ENCODE measurements at regions not wholly inside any gene's neighbourhood (a gene's known extent, or its start where the extent isn't known, plus 50 kb on each side); places are given as distances from the start of the nearest gene placed in this dataset.

GRCh38 chr7:18128846-18129245, 101.2 kb upstream of the PRPS1L1 start:
- Histone ChIP-seq H2BK120ac (ENCODE audit: low read depth, low read length) (no peak overlapping the region), H4K5ac (ENCODE audit: low read depth, low read length) (no peak overlapping the region), H2AK9ac (replicated peaks; ENCODE audit: low read depth, low read length, poor library complexity) (no peak overlapping the region), H3K36me3 (ENCODE audit: control insufficient read depth, insufficient read depth, low read length) (no peaks in the 10 kb centered on the region), H3K56ac (ENCODE audit: extremely low read depth, insufficient read depth, low read length) (no peak overlapping the region), H3K14ac (replicated peaks; ENCODE audit: low read depth, low read length) (no peak overlapping the region), H2BK20ac (ENCODE audit: low read depth, low read length) (no peak overlapping the region), H2BK5ac (ENCODE audit: low read depth, low read length, poor library complexity, severe bottlenecking) (no peak overlapping the region), H3K79me1 (ENCODE audit: low read depth in 1 of 2, low read length in 2 of 2) (no peaks in the 10 kb centered on the region), H3K9ac (ENCODE audit: low read depth, low read length) (no peak overlapping the region), H4K20me1 (ENCODE audit: insufficient read depth, low read length) (no peaks in the 10 kb centered on the region), H3K9me1 (ENCODE audit: insufficient read depth, low read length) (no peaks in the 10 kb centered on the region), H2BK15ac (ENCODE audit: low read depth, low read length) (no peak overlapping the region), H3K18ac (ENCODE audit: low read depth, low read length) (no peak overlapping the region), H3K27ac (ENCODE audit: insufficient read depth, low read length) (no peak overlapping the region), H3K9me3 (ENCODE audit: control insufficient read depth, insufficient read depth, low read length) (no peaks in the 10 kb centered on the region), H3K4me3 (ENCODE audit: insufficient read depth, low read depth, low read length) (no peak overlapping the region), H4K91ac (ENCODE audit: insufficient read depth, low read depth, low read length) (no peak overlapping the region), H3K27me3 (ENCODE audit: control insufficient read depth, insufficient read depth, low read length) (peaks cover 2% of the 10 kb centered on the region), H3K4me1 (ENCODE audit: control insufficient read depth, insufficient read depth, low read length) (no peaks in the 10 kb centered on the region), H3K4me2 (ENCODE audit: low read depth, low read length) (no peak overlapping the region), H2AK5ac (ENCODE audit: low read depth, low read length) (no peak overlapping the region), H4K8ac (ENCODE audit: low read depth in 2 of 2, low read length in 2 of 2) (no peak overlapping the region), H3K4ac (ENCODE audit: low read depth, low read length) (no peak overlapping the region), H2AFZ (replicated peaks; ENCODE audit: low read length, poor library complexity) (no peak overlapping the region), H3K23ac (ENCODE audit: low read depth, low read length) (no peak overlapping the region)
- ATAC-seq (ENCODE audit: low read depth): no peak
- ChIA-PET CTCF (no interaction called here), POLR2A (ENCODE audit: unreplicated experiment) (no interaction called here)
- WGBS, 2 experiments (ENCODE audit: extremely low coverage in 2 of 2, insufficient read length in 1 of 2): no CpG with 5 or more reads among the region's 3 CpGs
- intact Hi-C loops (cut with micrococcal nuclease): no loop called here
- no TSS peak for BruUV-seq (replicated peaks)
- dilution Hi-C loops (cut with HindIII; ENCODE audit: low sequenced_read_pairs, unreplicated experiment): no loop called here
- no peak for DNase-seq
- in situ Hi-C loops (cut with MboI; ENCODE audit: low sequenced_read_pairs): no loop called here
- TF ChIP-seq MXI1 (IDR thresholded peaks at IDR 0.05; ENCODE audit: borderline replicate concordance, low read depth, low read length): no peak
- TF ChIP-seq MAFK (IDR thresholded peaks at IDR 0.05; ENCODE audit: low read depth, low read length): no peak
- no peak for TF ChIP-seq RFX5 (IDR thresholded peaks at IDR 0.05; ENCODE audit: low read depth, low read length)
- TF ChIP-seq FOS (IDR thresholded peaks at IDR 0.05; ENCODE audit: low read depth, low read length): no peak
- TF ChIP-seq NFE2L2 (IDR thresholded peaks at IDR 0.05; ENCODE audit: low read depth, low read length): no peak
- TF ChIP-seq, protein P1, sequence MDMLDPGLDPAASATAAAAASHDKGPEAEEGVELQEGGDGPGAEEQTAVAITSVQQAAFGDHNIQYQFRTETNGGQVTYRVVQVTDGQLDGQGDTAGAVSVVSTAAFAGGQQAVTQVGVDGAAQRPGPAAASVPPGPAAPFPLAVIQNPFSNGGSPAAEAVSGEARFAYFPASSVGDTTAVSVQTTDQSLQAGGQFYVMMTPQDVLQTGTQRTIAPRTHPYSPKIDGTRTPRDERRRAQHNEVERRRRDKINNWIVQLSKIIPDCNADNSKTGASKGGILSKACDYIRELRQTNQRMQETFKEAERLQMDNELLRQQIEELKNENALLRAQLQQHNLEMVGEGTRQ (IDR thresholded peaks at IDR 0.05; ENCODE audit: low read depth, low read length): no peak
- TF ChIP-seq MAZ (IDR thresholded peaks at IDR 0.05; ENCODE audit: borderline replicate concordance, low read depth, low read length): no peak
- TF ChIP-seq, protein P2, sequence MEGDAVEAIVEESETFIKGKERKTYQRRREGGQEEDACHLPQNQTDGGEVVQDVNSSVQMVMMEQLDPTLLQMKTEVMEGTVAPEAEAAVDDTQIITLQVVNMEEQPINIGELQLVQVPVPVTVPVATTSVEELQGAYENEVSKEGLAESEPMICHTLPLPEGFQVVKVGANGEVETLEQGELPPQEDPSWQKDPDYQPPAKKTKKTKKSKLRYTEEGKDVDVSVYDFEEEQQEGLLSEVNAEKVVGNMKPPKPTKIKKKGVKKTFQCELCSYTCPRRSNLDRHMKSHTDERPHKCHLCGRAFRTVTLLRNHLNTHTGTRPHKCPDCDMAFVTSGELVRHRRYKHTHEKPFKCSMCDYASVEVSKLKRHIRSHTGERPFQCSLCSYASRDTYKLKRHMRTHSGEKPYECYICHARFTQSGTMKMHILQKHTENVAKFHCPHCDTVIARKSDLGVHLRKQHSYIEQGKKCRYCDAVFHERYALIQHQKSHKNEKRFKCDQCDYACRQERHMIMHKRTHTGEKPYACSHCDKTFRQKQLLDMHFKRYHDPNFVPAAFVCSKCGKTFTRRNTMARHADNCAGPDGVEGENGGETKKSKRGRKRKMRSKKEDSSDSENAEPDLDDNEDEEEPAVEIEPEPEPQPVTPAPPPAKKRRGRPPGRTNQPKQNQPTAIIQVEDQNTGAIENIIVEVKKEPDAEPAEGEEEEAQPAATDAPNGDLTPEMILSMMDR (conservative IDR thresholded peaks at IDR 0.05; ENCODE audit: low read depth, low read length): no peak
- no peak for TF ChIP-seq RAD21 (IDR thresholded peaks at IDR 0.05; ENCODE audit: low read length)
- no peak for TF ChIP-seq CEBPB (IDR thresholded peaks at IDR 0.05; ENCODE audit: low read depth, low read length)
- TF ChIP-seq RCOR1 (IDR thresholded peaks at IDR 0.05; ENCODE audit: insufficient replicate concordance, low read length): no peak
- TF ChIP-seq POLR2A (IDR thresholded peaks at IDR 0.05; ENCODE audit: low read depth, low read length): no peak
- TF ChIP-seq, protein P3, sequence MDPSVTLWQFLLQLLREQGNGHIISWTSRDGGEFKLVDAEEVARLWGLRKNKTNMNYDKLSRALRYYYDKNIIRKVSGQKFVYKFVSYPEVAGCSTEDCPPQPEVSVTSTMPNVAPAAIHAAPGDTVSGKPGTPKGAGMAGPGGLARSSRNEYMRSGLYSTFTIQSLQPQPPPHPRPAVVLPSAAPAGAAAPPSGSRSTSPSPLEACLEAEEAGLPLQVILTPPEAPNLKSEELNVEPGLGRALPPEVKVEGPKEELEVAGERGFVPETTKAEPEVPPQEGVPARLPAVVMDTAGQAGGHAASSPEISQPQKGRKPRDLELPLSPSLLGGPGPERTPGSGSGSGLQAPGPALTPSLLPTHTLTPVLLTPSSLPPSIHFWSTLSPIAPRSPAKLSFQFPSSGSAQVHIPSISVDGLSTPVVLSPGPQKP (IDR thresholded peaks at IDR 0.05; ENCODE audit: borderline replicate concordance, low read depth, low read length): no peak
- no peak for TF ChIP-seq CHD1 (IDR thresholded peaks at IDR 0.05; ENCODE audit: low read depth, low read length)
- no peak for TF ChIP-seq SMC3 (IDR thresholded peaks at IDR 0.05; ENCODE audit: low read depth, low read length)

Data from IMR-90 (cell line).